ENCODE measurements at regions not wholly inside any gene's neighbourhood (a gene's known extent, or its start where the extent isn't known, plus 50 kb on each side); places are given as distances from the start of the nearest gene placed in this dataset.

DNA sequence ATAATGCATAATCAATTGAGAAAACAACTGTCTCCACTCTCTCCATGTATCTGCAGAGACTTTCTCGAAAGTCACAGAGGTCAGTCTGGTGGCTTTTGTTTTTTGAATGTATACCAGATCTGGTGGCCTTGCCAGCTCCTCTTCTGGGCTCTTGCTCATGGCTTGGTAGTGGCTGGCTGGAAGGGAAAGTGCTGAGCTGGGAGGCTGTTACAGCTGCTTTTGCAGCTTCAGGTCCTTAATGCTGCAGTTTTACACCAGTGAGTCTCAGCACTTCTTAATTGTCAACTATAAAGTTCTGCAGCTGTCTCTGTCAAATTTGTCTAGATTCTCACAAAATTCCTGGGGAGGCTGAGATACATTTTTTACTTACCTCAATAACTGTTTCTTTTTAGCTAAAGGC is 390.0 kb downstream of the GRXCR1 start:
- no peak overlapping the region for H3K4me3 ChIP-seq (ENCODE audit: control insufficient read depth, low read depth, low read length)
- DNase-seq (ENCODE audit: low read depth) = no peak
- TF ChIP-seq, protein P1, sequence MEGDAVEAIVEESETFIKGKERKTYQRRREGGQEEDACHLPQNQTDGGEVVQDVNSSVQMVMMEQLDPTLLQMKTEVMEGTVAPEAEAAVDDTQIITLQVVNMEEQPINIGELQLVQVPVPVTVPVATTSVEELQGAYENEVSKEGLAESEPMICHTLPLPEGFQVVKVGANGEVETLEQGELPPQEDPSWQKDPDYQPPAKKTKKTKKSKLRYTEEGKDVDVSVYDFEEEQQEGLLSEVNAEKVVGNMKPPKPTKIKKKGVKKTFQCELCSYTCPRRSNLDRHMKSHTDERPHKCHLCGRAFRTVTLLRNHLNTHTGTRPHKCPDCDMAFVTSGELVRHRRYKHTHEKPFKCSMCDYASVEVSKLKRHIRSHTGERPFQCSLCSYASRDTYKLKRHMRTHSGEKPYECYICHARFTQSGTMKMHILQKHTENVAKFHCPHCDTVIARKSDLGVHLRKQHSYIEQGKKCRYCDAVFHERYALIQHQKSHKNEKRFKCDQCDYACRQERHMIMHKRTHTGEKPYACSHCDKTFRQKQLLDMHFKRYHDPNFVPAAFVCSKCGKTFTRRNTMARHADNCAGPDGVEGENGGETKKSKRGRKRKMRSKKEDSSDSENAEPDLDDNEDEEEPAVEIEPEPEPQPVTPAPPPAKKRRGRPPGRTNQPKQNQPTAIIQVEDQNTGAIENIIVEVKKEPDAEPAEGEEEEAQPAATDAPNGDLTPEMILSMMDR (conservative IDR thresholded peaks at IDR 0.05; ENCODE audit: control insufficient read depth, insufficient read depth, low read depth, low read length) = no peak

DNA sequence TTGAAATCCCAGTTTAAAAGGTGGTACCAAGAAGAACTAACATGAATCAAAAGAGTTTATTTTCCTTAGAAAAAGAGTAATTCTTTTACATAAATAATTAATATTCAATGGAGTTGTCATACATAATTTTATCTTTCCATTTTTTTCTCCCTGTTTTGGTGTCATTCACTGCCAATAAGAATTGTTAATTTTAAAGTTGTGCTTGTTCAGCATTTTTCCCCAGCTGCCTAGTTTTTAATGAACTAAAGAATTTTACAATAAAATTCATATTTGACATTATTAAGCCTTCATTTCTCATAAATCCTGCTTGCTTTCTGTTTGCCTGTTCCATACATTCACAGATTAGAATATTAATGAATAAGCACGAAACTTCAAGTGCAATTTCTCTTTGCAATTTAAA is 393.6 kb downstream of the GRXCR1 start:
- TF ChIP-seq, protein P1 (conservative IDR thresholded peaks at IDR 0.05; ENCODE audit: control insufficient read depth, insufficient read depth, low read depth, low read length) = no peak
- DNase-seq (ENCODE audit: low read depth) = no peak
- H3K4me3 ChIP-seq (ENCODE audit: control insufficient read depth, low read depth, low read length) = no peak overlapping the region

DNA sequence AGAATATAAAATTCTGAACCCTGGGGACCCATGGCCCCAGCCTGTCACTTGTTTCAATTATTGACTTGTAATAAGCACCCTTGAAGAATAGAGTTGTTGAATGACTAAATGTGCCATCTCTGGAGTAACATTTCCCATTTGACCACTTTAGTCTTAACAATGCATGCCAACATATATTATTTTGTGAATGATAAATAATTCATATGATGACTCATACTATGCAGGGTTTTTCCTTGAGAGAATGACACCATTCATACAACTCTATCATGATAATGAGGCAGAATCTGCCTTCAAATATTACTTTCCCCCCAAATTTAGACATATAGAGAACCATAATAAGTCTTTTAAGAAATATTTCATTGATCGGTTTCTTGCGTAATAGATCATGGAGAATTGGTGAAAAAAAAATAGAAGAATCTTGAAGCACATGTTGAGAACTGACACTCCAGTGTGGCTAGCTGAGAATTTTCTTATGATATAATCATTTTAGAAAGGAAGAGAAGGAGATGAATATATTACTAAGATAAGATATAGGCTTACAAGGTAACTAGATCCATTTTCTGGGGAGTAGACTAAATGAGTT is 404.5 kb downstream of the GRXCR1 start:
- DNase-seq (ENCODE audit: low read depth) = no peak
- TF ChIP-seq, protein P1 (conservative IDR thresholded peaks at IDR 0.05; ENCODE audit: control insufficient read depth, insufficient read depth, low read depth, low read length) = no peak
- H3K4me3 ChIP-seq (ENCODE audit: control insufficient read depth, low read depth, low read length) = no peak overlapping the region

DNA sequence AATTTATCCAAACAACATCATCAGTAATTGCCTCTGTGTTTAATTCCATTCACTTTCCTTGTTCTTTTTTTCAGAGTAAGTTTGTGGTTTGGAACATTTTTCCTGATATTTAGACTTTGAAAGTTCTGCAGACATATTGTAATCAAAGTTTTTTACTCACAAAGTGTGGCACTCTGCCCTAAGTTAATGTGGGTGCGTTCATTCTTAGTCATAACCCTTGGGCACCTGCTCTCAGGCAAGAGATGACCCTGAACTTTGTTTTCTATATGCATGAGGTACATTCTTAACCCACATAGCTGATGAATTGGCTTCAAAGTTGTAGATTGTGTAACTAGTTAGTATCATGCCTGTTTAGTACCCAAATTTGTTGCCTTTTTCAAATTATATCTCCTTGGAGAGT is 424.3 kb downstream of the GRXCR1 start:
- TF ChIP-seq, protein P1 (conservative IDR thresholded peaks at IDR 0.05; ENCODE audit: control insufficient read depth, insufficient read depth, low read depth, low read length) = no peak
- no peak overlapping the region for H3K4me3 ChIP-seq (ENCODE audit: control insufficient read depth, low read depth, low read length)
- peak; percentile 82 for DNase-seq (ENCODE audit: low read depth)

DNA sequence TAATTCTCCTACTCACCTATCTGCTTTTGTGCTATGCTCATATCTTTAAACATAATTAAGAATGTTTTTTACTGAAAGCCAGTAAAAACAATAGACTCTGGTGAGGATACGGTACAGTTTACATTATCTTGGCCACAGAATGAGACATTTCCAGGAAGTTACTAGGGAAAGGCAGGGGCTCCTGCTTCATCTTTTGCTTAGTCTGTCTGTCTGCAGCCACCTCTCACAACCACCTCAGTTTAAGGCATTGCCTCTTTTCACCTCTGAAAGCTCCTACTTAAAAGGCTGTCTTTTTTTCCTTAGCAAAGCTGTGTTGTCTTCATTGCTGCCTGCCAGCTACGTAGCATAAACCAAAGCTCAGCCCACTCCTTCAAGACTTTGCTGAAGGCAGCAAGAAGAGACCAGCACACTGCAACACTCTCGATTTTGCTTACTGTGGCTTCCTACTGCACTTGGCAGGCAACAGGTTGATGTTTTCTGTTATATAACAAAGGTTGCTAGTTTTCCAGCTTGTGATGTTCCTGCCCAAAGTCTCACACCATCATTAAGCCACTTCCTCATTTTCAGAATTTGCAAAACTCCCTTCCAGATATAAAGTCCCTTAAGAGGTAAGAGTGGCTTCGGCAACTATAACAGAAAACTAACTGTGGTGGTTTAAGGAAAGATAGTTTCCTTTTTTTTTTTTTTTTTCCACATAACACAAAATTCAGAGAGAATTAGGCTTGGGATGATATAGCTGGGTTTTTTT is 432.9 kb downstream of the GRXCR1 start:
- TF ChIP-seq, protein P1 (conservative IDR thresholded peaks at IDR 0.05; ENCODE audit: control insufficient read depth, insufficient read depth, low read depth, low read length) = no peak
- DNase-seq (ENCODE audit: low read depth) = peak; percentile 29
- no peak overlapping the region for H3K4me3 ChIP-seq (ENCODE audit: control insufficient read depth, low read depth, low read length)

DNA sequence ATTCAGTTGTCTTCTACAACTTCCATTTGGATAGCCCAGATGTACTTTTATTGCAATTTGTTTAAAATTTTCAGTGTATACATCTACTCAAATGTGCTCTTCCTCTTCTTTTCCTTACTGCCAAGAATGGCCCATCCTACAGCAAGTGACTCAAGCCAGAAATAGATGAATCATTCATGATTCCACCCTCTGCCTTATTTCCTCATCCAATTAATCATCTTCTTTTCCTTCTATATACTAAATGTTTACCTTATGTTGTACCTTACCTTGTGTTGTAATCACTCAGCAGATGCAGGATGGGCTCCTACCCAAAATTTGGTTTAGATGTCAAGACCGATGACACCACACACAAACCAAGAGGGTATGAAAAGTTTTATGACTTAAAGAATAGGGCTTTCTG is 437.8 kb downstream of the GRXCR1 start:
- H3K4me3 ChIP-seq (ENCODE audit: control insufficient read depth, low read depth, low read length) = no peak overlapping the region
- peak; percentile 95 for DNase-seq (ENCODE audit: low read depth)
- TF ChIP-seq, protein P1 (conservative IDR thresholded peaks at IDR 0.05; ENCODE audit: control insufficient read depth, insufficient read depth, low read depth, low read length) = no peak
